H9 (cell line): ENCODE measurements at regions not wholly inside any gene's neighbourhood (a gene's known extent, or its start where the extent isn't known, plus 50 kb on each side); places are given as distances from the start of the nearest gene placed in this dataset.

Experiments
- DNase-seq: peaks from one replicate; pipeline ENCODE4 v3.0.0-alpha.2; 2017
- H2AFZ ChIP-seq: one replicate; pipeline ENCODE4 v1.6.1; 2013; ENCODE audit warnings: mild to moderate bottlenecking, low read length, control low read depth, moderate library complexity
- H2AK5ac ChIP-seq: 2 replicates; pipeline ENCODE4 v1.6.1; 2013; ENCODE audit warnings: low read length, control low read depth, mixed read lengths; ENCODE audit not compliant: insufficient read length
- H2BK120ac ChIP-seq: one replicate; pipeline ENCODE4 v1.6.1; 2013; ENCODE audit warnings: low read depth, mild to moderate bottlenecking, low read length, control low read depth, inconsistent platforms; ENCODE audit not compliant: poor library complexity, severe bottlenecking
- H2BK12ac ChIP-seq: 2 replicates; pipeline ENCODE4 v1.6.1; 2013; ENCODE audit warnings: low read length, control low read depth, mixed read lengths, low read depth; ENCODE audit not compliant: insufficient read length
- H2BK15ac ChIP-seq: 2 replicates; pipeline ENCODE4 v1.6.1; 2013; ENCODE audit warnings: low read depth, low read length, control low read depth
- H2BK20ac ChIP-seq: one replicate; pipeline ENCODE4 v1.6.1; 2013; ENCODE audit warnings: low read depth, mild to moderate bottlenecking, low read length, control low read depth, inconsistent platforms; ENCODE audit not compliant: poor library complexity, severe bottlenecking
- H2BK5ac ChIP-seq: 2 replicates; pipeline ENCODE4 v1.6.1; 2013; ENCODE audit warnings: low read length, control low read depth, mixed read lengths; ENCODE audit not compliant: insufficient read length
- H3K14ac ChIP-seq: 2 replicates; pipeline ENCODE4 v1.6.1; 2013; ENCODE audit warnings: low read length, control low read depth; ENCODE audit not compliant: insufficient read depth
- H3K18ac ChIP-seq: 2 replicates; pipeline ENCODE4 v1.6.1; 2013; ENCODE audit warnings: low read depth, mild to moderate bottlenecking, mixed read lengths, low read length, control low read depth; ENCODE audit not compliant: insufficient read length
- H3K23ac ChIP-seq: 2 replicates; pipeline ENCODE4 v1.6.1; 2013; ENCODE audit warnings: low read length, control low read depth, mixed read lengths, low read depth; ENCODE audit not compliant: insufficient read length
- H3K23me2 ChIP-seq: 2 replicates; pipeline ENCODE4 v1.6.1; 2013; ENCODE audit warnings: low read depth, mild to moderate bottlenecking, mixed read lengths, low read length, control low read depth; ENCODE audit not compliant: insufficient read length, poor library complexity, severe bottlenecking
- H3K27ac ChIP-seq: 2 replicates; pipeline ENCODE4 v1.5.1; 2013; ENCODE audit warnings: low read length, control low read depth, mixed read lengths, low read depth; ENCODE audit not compliant: insufficient read length
- H3K27me3 ChIP-seq: 2 replicates; pipeline ENCODE4 v1.6.1; 2013; ENCODE audit warnings: low read length, control low read depth, inconsistent platforms; ENCODE audit not compliant: insufficient read depth
- H3K4ac ChIP-seq: 2 replicates; pipeline ENCODE4 v1.6.1; 2013; ENCODE audit warnings: low read depth, mild to moderate bottlenecking, control low read depth, inconsistent platforms, low read length, moderate library complexity
- H3K4me1 ChIP-seq: 2 replicates; pipeline ENCODE4 v1.6.1; 2013; ENCODE audit warnings: low read length, control low read depth, inconsistent platforms; ENCODE audit not compliant: insufficient read depth
- H3K4me2 ChIP-seq: 2 replicates; pipeline ENCODE4 v1.6.1; 2013; ENCODE audit warnings: low read length, control low read depth, mixed read lengths; ENCODE audit not compliant: insufficient read length, insufficient read depth
- H3K56ac ChIP-seq: 2 replicates; pipeline ENCODE4 v1.6.1; 2013; ENCODE audit warnings: low read depth, mild to moderate bottlenecking, mixed read lengths, low read length, control low read depth; ENCODE audit not compliant: insufficient read length
- H3K79me1 ChIP-seq: 2 replicates; pipeline ENCODE4 v1.6.1; 2013; ENCODE audit warnings: low read depth, mild to moderate bottlenecking, moderate library complexity, low read length, control low read depth, inconsistent platforms; ENCODE audit not compliant: insufficient read depth, poor library complexity, severe bottlenecking
- H3K79me2 ChIP-seq: 2 replicates; pipeline ENCODE4 v1.6.1; 2013; ENCODE audit warnings: low read length, control low read depth, inconsistent platforms; ENCODE audit not compliant: insufficient read depth
- H3K9ac ChIP-seq: 2 replicates; pipeline ENCODE4 v1.6.1; 2013; ENCODE audit warnings: low read length, control low read depth, mixed read lengths; ENCODE audit not compliant: insufficient read length; ENCODE audit errors: extremely low read depth
- H3K9me3 ChIP-seq: one replicate; pipeline ENCODE4 v1.6.1; 2013; ENCODE audit warnings: low read depth, low read length, inconsistent platforms; ENCODE audit not compliant: control insufficient read depth
- H3T11ph ChIP-seq: one replicate; pipeline ENCODE4 v1.6.1; 2013; ENCODE audit warnings: mild to moderate bottlenecking, low read length, control low read depth, inconsistent platforms
- H4K20me1 ChIP-seq: one replicate; pipeline ENCODE4 v1.6.1; 2013; ENCODE audit not compliant: control insufficient read depth, insufficient read length, insufficient read depth
- H4K5ac ChIP-seq: 2 replicates; pipeline ENCODE4 v1.6.1; 2013; ENCODE audit warnings: low read depth, mild to moderate bottlenecking, mixed read lengths, low read length, control low read depth; ENCODE audit not compliant: insufficient read length
- H4K8ac ChIP-seq: replicated peaks from 2 replicates; pipeline ENCODE4 v1.6.1; 2013; ENCODE audit warnings: low read length, control low read depth, mixed read lengths, low read depth; ENCODE audit not compliant: insufficient read length
- H4K91ac ChIP-seq: 2 replicates; pipeline ENCODE4 v1.6.1; 2013; ENCODE audit warnings: low read depth, mild to moderate bottlenecking, moderate library complexity, mixed read lengths, low read length, control low read depth; ENCODE audit not compliant: insufficient read length
- H3K27ac Mint-ChIP-seq, 3 experiments: 2 replicates in 2 of 3; 3 replicates in 1 of 3; pipeline ENCODE4 v1.8.0; 2020 to 2021; ENCODE audit warnings: mixed read lengths in 3 of 3, mild to moderate bottlenecking in 1 of 3, moderate library complexity in 1 of 3
- H3K27me3 Mint-ChIP-seq: 2 replicates; pipeline ENCODE4 v1.8.0; 2021; ENCODE audit warnings: low read depth, mild to moderate bottlenecking, moderate library complexity, mixed read lengths
- H3K36me3 Mint-ChIP-seq, 3 experiments: 2 replicates in 2 of 3; 3 replicates in 1 of 3; pipeline ENCODE4 v1.8.0; 2020 to 2021; ENCODE audit warnings: low read depth in 3 of 3, mixed read lengths in 3 of 3; ENCODE audit not compliant: insufficient read depth in 1 of 3
- H3K4me1 Mint-ChIP-seq, 2 experiments: 2 replicates each; pipeline ENCODE4 v1.8.0; 2020; ENCODE audit warnings: mixed read lengths in 2 of 2
- H3K4me3 Mint-ChIP-seq, 2 experiments: 2 replicates in 1 of 2; 3 replicates in 1 of 2; pipeline ENCODE4 v1.8.0; 2020 to 2021; ENCODE audit warnings: mild to moderate bottlenecking in 2 of 2, mixed read lengths in 2 of 2, moderate library complexity in 1 of 2
- H3K9me3 Mint-ChIP-seq, 2 experiments: 2 replicates in 1 of 2; 3 replicates in 1 of 2; pipeline ENCODE4 v1.8.0; 2020; ENCODE audit warnings: mild to moderate bottlenecking in 2 of 2, mixed read lengths in 2 of 2, moderate library complexity in 1 of 2
- WGBS: extraction: QIAGEN DNeasy Blood & Tissue Kit; methylation state at CpG from one replicate; pipeline ENCODE4 v1.1.7; 2013; ENCODE audit warnings: missing lambda C conversion rate, low lambda C conversion rate, mixed read lengths; ENCODE audit not compliant: insufficient read length; ENCODE audit errors: extremely low coverage; 5-methylcytosine and 5-hydroxymethylcytosine counted together
- TF ChIP-seq, protein P1 (sequence below): fragments of 200-600 bp; sonication (generic); conservative IDR thresholded peaks from 3 replicates; pipeline ENCODE4 v1.8.0; 2021; ENCODE audit warnings: antibody characterized with exemption, mild to moderate bottlenecking

DNA sequence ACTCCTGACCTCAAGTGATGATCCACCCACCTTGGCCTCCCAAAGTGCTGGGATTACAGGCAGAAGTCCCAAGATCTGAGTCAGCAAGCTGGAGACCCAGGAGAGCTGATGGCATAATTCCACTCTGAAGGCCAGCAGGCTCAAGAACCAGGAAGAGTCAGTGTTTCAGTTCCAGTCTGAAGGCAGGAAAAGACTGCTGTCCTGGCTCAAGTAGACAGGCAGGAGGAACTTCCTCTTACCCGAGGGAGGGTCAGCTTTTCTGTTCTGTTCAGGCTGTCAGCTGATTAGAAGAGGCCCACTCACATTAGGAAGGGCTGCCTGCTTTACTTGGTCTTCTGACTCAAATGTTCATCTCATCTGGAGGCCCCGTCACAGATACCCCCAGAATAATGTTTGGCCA, 206.0 kb upstream of the MYL2 start:
- H2AFZ ChIP-seq: no peak overlapping the region
- no peak overlapping the region for H4K91ac ChIP-seq
- no peak overlapping the region for H3K4me3 Mint-ChIP-seq
- no peak overlapping the region for H3K4ac ChIP-seq
- H2BK120ac ChIP-seq: no peak overlapping the region
- H2BK20ac ChIP-seq: no peak overlapping the region
- H3K23me2 ChIP-seq: no peaks in the 10 kb centered on the region
- no peak overlapping the region for H3K27ac ChIP-seq
- H3K79me2 ChIP-seq: no peaks in the 10 kb centered on the region
- H3K4me2 ChIP-seq: no peak overlapping the region
- H3K9ac ChIP-seq: no peak overlapping the region
- no peak overlapping the region for H3K14ac ChIP-seq
- H3K9me3 ChIP-seq: no peaks in the 10 kb centered on the region
- no peak overlapping the region for H2AK5ac ChIP-seq
- no CpG with 5 or more reads among the region's 2 CpGs for WGBS
- H3K9me3 Mint-ChIP-seq: peaks cover 8 to 9% of the 10 kb centered on the region in 2 experiments
- no peak overlapping the region for H3T11ph ChIP-seq
- no peak overlapping the region for H3K27ac Mint-ChIP-seq
- H3K4me1 Mint-ChIP-seq: peaks cover 10 to 18% of the 10 kb centered on the region in 2 experiments
- no peaks in the 10 kb centered on the region for H3K4me1 ChIP-seq
- no peak overlapping the region for H2BK15ac ChIP-seq
- no peaks in the 10 kb centered on the region for H3K27me3 ChIP-seq
- DNase-seq: no peak
- peaks cover 2 to 8% (median 7%) of the 10 kb centered on the region in 3 experiments; a peak in 6 of 7 replicates for H3K36me3 Mint-ChIP-seq
- H3K23ac ChIP-seq: no peak overlapping the region
- H4K20me1 ChIP-seq: no peaks in the 10 kb centered on the region
- TF ChIP-seq, protein P1, sequence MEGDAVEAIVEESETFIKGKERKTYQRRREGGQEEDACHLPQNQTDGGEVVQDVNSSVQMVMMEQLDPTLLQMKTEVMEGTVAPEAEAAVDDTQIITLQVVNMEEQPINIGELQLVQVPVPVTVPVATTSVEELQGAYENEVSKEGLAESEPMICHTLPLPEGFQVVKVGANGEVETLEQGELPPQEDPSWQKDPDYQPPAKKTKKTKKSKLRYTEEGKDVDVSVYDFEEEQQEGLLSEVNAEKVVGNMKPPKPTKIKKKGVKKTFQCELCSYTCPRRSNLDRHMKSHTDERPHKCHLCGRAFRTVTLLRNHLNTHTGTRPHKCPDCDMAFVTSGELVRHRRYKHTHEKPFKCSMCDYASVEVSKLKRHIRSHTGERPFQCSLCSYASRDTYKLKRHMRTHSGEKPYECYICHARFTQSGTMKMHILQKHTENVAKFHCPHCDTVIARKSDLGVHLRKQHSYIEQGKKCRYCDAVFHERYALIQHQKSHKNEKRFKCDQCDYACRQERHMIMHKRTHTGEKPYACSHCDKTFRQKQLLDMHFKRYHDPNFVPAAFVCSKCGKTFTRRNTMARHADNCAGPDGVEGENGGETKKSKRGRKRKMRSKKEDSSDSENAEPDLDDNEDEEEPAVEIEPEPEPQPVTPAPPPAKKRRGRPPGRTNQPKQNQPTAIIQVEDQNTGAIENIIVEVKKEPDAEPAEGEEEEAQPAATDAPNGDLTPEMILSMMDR: no peak
- H3K18ac ChIP-seq: no peak overlapping the region
- H3K27me3 Mint-ChIP-seq: peaks cover 2% of the 10 kb centered on the region; the same call in 1 of the 2 replicates
- H2BK5ac ChIP-seq: no peak overlapping the region
- no peak overlapping the region for H4K5ac ChIP-seq
- no peak overlapping the region for H4K8ac ChIP-seq
- H3K56ac ChIP-seq: no peak overlapping the region
- no peak overlapping the region for H2BK12ac ChIP-seq
- no peaks in the 10 kb centered on the region for H3K79me1 ChIP-seq
